Vagina (tissue), 2 donors: ENCODE measurements at regions not wholly inside any gene's neighbourhood (a gene's known extent, or its start where the extent isn't known, plus 50 kb on each side); places are given as distances from the start of the nearest gene placed in this dataset.

ENCODE experiments used
- DNase-seq, 2 donors: peaks; one replicate each; pipeline ENCODE4 v3.0.0-alpha.2; 2017; ENCODE audit errors: extremely low spot score in 2 of 2
- H3K27ac ChIP-seq: fragments of 200-600 bp; sonication (generic); one replicate; pipeline ENCODE4 v1.5.1; 2019
- H3K27me3 ChIP-seq: fragments of 200-600 bp; sonication (generic); one replicate; pipeline ENCODE4 v1.5.1; 2019
- H3K36me3 ChIP-seq, 2 donors: fragments of 200-600 bp; sonication (generic); one replicate each; pipeline ENCODE4 v1.5.1; 2017 to 2019
- H3K4me1 ChIP-seq: fragments of 200-600 bp; sonication (generic); one replicate; pipeline ENCODE4 v1.5.1; 2019
- H3K4me3 ChIP-seq, 2 donors: fragments of 200-600 bp; sonication (generic); 1 replicate in 1 of 2; 2 replicates in 1 of 2; pipeline ENCODE4 v1.5.1; 2016 to 2019
- H3K9me3 ChIP-seq: fragments of 200-600 bp; sonication (generic); one replicate; pipeline ENCODE4 v1.5.1; 2019
- CTCF ChIP-seq, 3 experiments: fragments of 450-650 bp in 2 of 3; fragments of 200-600 bp in 1 of 3; sonication (generic) in 1 of 3; IDR thresholded peaks; one replicate each; pipeline ENCODE4 v1.5.1; 2017 to 2019; ENCODE audit warnings: antibody characterized with exemption in 3 of 3, mild to moderate bottlenecking in 2 of 3, moderate library complexity in 2 of 3
- POLR2A ChIP-seq, 2 donors: fragments of 450-650 bp; IDR thresholded peaks; one replicate each; pipeline ENCODE4 v1.6.1; 2017; ENCODE audit warnings: antibody characterized with exemption in 2 of 2, mild to moderate bottlenecking in 2 of 2, moderate library complexity in 2 of 2
- POLR2AphosphoS5 ChIP-seq, 2 donors: sonication (generic); formaldehyde crosslinking; IDR thresholded peaks; one replicate each; pipeline ENCODE4 v1.9.0; 2017; ENCODE audit warnings: antibody characterized with exemption in 2 of 2, mild to moderate bottlenecking in 2 of 2, low read depth in 1 of 2; ENCODE audit not compliant: insufficient read depth in 1 of 2
- intact Hi-C: fragments of 100-400 bp; cut with DNase I; formaldehyde crosslinking; loops from one replicate; pipeline ENCODE4 v1.15.1; 2023

GRCh38 chr1:91575909-91576519 is 75.4 kb downstream of the CDC7 start:
- Histone ChIP-seq H3K27me3 (no peaks in the 10 kb centered on the region), H3K36me3 (no peaks in the 10 kb centered on the region), H3K4me3 (no peak overlapping the region), H3K9me3 (no peaks in the 10 kb centered on the region), H3K4me1 (peaks cover 27% of the 10 kb centered on the region), H3K27ac (peak overlapping the region; percentile 67)
- intact Hi-C loops, result no loop called here
- TF ChIP-seq CTCF (IDR thresholded peaks at IDR 0.05) (no peak), POLR2A (IDR thresholded peaks at IDR 0.05) (no peak), POLR2AphosphoS5 (IDR thresholded peaks at IDR 0.05; ENCODE audit: insufficient read depth in 1 of 2, low read depth in 1 of 2) (no peak)
- no peak for DNase-seq

GRCh38 chr1:91578320-91579109 is 77.9 kb downstream of the CDC7 start:
- H3K27me3 ChIP-seq, result no peaks in the 10 kb centered on the region

GRCh38 chr1:91579658-91580228 is 79.1 kb downstream of the CDC7 start:
- Histone ChIP-seq H3K36me3 (no peaks in the 10 kb centered on the region), H3K27me3 (no peaks in the 10 kb centered on the region), H3K27ac (peak overlapping the region; percentile 92), H3K4me3 (no peak overlapping the region), H3K4me1 (peaks cover 35% of the 10 kb centered on the region), H3K9me3 (no peaks in the 10 kb centered on the region)
- no peak for DNase-seq
- TF ChIP-seq POLR2AphosphoS5 (IDR thresholded peaks at IDR 0.05; ENCODE audit: insufficient read depth in 1 of 2, low read depth in 1 of 2), result peak in 1 of 2 donors; percentile 66
- no peak for TF ChIP-seq CTCF (IDR thresholded peaks at IDR 0.05)
- no peak for TF ChIP-seq POLR2A (IDR thresholded peaks at IDR 0.05)
- intact Hi-C loops, result no loop called here

More at GRCh38 chr1:91578320-91579109, 77.9 kb downstream of the CDC7 start:
- intact Hi-C loops, result no loop called here
- no peak for DNase-seq
- H3K9me3 ChIP-seq, result no peaks in the 10 kb centered on the region
- peaks cover 32% of the 10 kb centered on the region for H3K4me1 ChIP-seq
- H3K27ac ChIP-seq, result peak overlapping the region; percentile 92
- H3K36me3 ChIP-seq, result no peaks in the 10 kb centered on the region
- TF ChIP-seq CTCF (IDR thresholded peaks at IDR 0.05) (no peak), POLR2AphosphoS5 (IDR thresholded peaks at IDR 0.05; ENCODE audit: insufficient read depth in 1 of 2, low read depth in 1 of 2) (no peak), POLR2A (IDR thresholded peaks at IDR 0.05) (no peak)
- no peak overlapping the region for H3K4me3 ChIP-seq

GRCh38 chr1:91582431-91582921 is 81.8 kb downstream of the CDC7 start:
- peak overlapping the region; percentile 92 for H3K27ac ChIP-seq
- no peaks in the 10 kb centered on the region for H3K27me3 ChIP-seq
- no peak for DNase-seq
- peaks cover 33% of the 10 kb centered on the region for H3K4me1 ChIP-seq
- H3K36me3 ChIP-seq, result no peaks in the 10 kb centered on the region
- peak in 1 of 2 donors; percentile 68 for TF ChIP-seq POLR2AphosphoS5 (IDR thresholded peaks at IDR 0.05; ENCODE audit: insufficient read depth in 1 of 2, low read depth in 1 of 2)
- TF ChIP-seq CTCF (IDR thresholded peaks at IDR 0.05), result no peak
- intact Hi-C loops, result no loop called here
- no peaks in the 10 kb centered on the region for H3K9me3 ChIP-seq
- no peak overlapping the region for H3K4me3 ChIP-seq
